ENCODE measurements at regions not wholly inside any gene's neighbourhood (a gene's known extent, or its start where the extent isn't known, plus 50 kb on each side); places are given as distances from the start of the nearest gene placed in this dataset.

DNA sequence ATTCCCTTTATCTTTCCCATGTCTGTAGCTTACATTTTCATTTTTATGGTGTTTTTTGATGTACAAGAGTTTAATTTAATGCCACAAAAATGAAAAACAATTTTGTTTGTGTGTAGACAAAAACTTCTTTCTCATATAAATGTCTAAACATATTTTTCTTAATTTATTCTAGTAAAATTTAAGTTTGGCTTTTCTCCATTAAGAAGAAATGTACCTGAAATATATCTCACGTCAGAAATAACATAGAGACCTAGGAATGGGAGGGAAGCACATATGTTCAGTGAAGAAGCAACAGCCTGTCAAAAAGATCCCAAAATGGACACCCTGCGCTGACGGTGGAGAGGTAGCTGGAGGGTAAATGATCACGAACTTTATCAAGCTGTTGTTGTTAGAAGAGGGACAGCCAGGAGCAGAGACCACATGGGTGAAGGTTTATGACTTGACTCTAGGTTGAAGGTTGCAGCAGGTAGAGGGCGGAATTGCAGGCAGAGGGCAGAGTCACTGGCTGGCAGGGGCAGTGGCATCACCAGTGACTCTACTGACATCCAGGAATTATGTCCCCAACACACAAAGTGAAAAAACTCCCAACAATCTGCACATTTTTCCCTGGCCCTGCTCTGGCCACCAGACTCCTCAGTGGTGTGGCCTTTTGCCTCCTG, 225.9 kb upstream of the PRSS58 start:
- no peak overlapping the region for H3K4me3 ChIP-seq (replicated peaks; ENCODE audit: insufficient read depth, low read length)
- TF ChIP-seq POLR2AphosphoS5 (IDR thresholded peaks at IDR 0.05; ENCODE audit: low read depth) (no peak), GABPA (IDR thresholded peaks at IDR 0.05; ENCODE audit: low read depth) (no peak), SPI1 (IDR thresholded peaks at IDR 0.05; ENCODE audit: borderline replicate concordance, low read depth) (no peak)
- TF ChIP-seq, protein P1, sequence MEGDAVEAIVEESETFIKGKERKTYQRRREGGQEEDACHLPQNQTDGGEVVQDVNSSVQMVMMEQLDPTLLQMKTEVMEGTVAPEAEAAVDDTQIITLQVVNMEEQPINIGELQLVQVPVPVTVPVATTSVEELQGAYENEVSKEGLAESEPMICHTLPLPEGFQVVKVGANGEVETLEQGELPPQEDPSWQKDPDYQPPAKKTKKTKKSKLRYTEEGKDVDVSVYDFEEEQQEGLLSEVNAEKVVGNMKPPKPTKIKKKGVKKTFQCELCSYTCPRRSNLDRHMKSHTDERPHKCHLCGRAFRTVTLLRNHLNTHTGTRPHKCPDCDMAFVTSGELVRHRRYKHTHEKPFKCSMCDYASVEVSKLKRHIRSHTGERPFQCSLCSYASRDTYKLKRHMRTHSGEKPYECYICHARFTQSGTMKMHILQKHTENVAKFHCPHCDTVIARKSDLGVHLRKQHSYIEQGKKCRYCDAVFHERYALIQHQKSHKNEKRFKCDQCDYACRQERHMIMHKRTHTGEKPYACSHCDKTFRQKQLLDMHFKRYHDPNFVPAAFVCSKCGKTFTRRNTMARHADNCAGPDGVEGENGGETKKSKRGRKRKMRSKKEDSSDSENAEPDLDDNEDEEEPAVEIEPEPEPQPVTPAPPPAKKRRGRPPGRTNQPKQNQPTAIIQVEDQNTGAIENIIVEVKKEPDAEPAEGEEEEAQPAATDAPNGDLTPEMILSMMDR (IDR thresholded peaks at IDR 0.05; ENCODE audit: insufficient read depth, low read length), result no peak
- TF ChIP-seq, protein P2, sequence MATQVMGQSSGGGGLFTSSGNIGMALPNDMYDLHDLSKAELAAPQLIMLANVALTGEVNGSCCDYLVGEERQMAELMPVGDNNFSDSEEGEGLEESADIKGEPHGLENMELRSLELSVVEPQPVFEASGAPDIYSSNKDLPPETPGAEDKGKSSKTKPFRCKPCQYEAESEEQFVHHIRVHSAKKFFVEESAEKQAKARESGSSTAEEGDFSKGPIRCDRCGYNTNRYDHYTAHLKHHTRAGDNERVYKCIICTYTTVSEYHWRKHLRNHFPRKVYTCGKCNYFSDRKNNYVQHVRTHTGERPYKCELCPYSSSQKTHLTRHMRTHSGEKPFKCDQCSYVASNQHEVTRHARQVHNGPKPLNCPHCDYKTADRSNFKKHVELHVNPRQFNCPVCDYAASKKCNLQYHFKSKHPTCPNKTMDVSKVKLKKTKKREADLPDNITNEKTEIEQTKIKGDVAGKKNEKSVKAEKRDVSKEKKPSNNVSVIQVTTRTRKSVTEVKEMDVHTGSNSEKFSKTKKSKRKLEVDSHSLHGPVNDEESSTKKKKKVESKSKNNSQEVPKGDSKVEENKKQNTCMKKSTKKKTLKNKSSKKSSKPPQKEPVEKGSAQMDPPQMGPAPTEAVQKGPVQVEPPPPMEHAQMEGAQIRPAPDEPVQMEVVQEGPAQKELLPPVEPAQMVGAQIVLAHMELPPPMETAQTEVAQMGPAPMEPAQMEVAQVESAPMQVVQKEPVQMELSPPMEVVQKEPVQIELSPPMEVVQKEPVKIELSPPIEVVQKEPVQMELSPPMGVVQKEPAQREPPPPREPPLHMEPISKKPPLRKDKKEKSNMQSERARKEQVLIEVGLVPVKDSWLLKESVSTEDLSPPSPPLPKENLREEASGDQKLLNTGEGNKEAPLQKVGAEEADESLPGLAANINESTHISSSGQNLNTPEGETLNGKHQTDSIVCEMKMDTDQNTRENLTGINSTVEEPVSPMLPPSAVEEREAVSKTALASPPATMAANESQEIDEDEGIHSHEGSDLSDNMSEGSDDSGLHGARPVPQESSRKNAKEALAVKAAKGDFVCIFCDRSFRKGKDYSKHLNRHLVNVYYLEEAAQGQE (IDR thresholded peaks at IDR 0.05; ENCODE audit: insufficient replicate concordance, low read depth), result no peak
- DNase-seq (ENCODE audit: low read depth in 1 of 2, low spot score in 1 of 2), result no peak
- no peak overlapping the region for H3K27ac ChIP-seq (replicated peaks)
- no peaks in the 10 kb centered on the region for H3K27me3 ChIP-seq (ENCODE audit: insufficient read depth, poor library complexity, severe bottlenecking)

DNA sequence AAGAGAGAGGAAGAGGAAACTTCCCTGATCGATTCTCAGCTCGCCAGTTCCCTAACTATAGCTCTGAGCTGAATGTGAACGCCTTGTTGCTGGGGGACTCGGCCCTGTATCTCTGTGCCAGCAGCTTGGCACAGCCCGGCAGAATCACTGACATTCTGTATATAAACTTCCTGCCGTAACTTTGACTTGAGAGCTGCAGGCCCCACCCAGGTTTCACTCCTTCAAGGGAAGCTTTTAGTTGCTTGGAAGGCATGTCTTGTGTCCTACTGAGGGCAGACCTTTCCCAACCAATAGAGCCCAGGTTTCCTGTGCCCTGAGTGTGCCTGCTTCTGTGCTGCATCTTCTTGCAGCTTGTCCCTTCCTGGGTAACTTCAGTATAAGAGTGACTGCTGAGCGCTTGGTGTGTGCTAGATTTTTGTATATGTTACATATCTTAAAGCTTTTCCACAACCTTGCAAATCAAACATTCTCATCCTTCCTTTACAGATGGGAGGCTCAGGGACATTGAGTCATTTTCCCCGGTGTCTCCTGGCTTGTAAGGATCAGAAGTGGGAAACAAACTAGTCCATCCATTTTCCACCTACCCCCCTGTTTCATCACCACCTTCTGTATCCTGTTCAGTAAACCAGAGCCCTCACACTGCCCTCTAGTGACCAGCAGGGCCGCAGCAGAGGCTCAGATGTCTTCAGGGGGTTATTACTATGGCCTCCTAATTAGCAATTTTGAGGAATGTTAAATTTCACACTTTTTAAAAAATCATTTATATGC, 225.2 kb upstream of the PRSS58 start:
- DNase-seq (ENCODE audit: low read depth in 1 of 2, low spot score in 1 of 2), result peak in 1 of 2 experiments; percentile 75
- TF ChIP-seq SPI1 (IDR thresholded peaks at IDR 0.05; ENCODE audit: borderline replicate concordance, low read depth) (no peak), GABPA (IDR thresholded peaks at IDR 0.05; ENCODE audit: low read depth) (no peak), POLR2AphosphoS5 (IDR thresholded peaks at IDR 0.05; ENCODE audit: low read depth) (no peak)
- TF ChIP-seq, protein P2 (IDR thresholded peaks at IDR 0.05; ENCODE audit: insufficient replicate concordance, low read depth), result no peak
- TF ChIP-seq, protein P1 (IDR thresholded peaks at IDR 0.05; ENCODE audit: insufficient read depth, low read length), result peak; percentile 81
- H3K4me3 ChIP-seq (replicated peaks; ENCODE audit: insufficient read depth, low read length), result no peak overlapping the region

DNA sequence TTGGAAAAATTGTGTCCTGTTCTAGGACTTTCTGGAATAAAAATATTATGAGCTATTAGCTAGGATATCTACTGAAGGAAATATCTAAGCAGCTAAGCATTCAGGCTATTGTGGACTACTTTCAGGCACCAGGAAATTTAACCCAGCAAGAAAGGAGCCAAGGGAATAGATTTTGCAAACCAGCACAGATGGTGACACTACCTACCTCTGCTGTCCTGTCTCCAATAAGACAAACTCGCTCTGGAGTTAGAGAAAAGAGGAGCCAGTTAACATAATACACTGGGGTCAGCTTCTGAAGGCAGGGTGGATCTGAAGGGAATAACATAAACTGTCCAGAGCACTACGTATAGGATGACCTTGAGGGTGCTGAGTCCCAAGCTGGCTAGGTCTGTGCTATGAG, 223.7 kb upstream of the PRSS58 start:
- H3K27me3 ChIP-seq (ENCODE audit: insufficient read depth, poor library complexity, severe bottlenecking), result no peaks in the 10 kb centered on the region
- DNase-seq (ENCODE audit: low read depth in 1 of 2, low spot score in 1 of 2), result no peak
- no peak overlapping the region for H3K27ac ChIP-seq (replicated peaks)
- TF ChIP-seq GABPA (IDR thresholded peaks at IDR 0.05; ENCODE audit: low read depth) (no peak), SPI1 (IDR thresholded peaks at IDR 0.05; ENCODE audit: borderline replicate concordance, low read depth) (no peak), POLR2AphosphoS5 (IDR thresholded peaks at IDR 0.05; ENCODE audit: low read depth) (no peak)
- TF ChIP-seq, protein P2 (IDR thresholded peaks at IDR 0.05; ENCODE audit: insufficient replicate concordance, low read depth), result no peak
- TF ChIP-seq, protein P1 (IDR thresholded peaks at IDR 0.05; ENCODE audit: insufficient read depth, low read length), result no peak
- H3K4me3 ChIP-seq (replicated peaks; ENCODE audit: insufficient read depth, low read length), result no peak overlapping the region

More for the DNA sequence above, 225.2 kb upstream of the PRSS58 start:
- Histone ChIP-seq H3K27ac (replicated peaks) (no peak overlapping the region), H3K27me3 (ENCODE audit: insufficient read depth, poor library complexity, severe bottlenecking) (no peaks in the 10 kb centered on the region)
